ENCODE measurements at regions not wholly inside any gene's neighbourhood (a gene's known extent, or its start where the extent isn't known, plus 50 kb on each side); places are given as distances from the start of the nearest gene placed in this dataset.
"Not testable (repeated sequence)": the region's sequence is repeated elsewhere in the genome, so short reads cannot be mapped to it uniquely, and the experiment has no call there.

- no peak for DNase-seq (ENCODE audit: low read depth in 2 of 2, low spot score in 1 of 2)
These were observed 209.3 kb upstream of the PRNP start for GRCh38 chr20:4476903-4477500.

- DNase-seq (ENCODE audit: low read depth in 2 of 2, low spot score in 1 of 2): no peak
These were observed 213.3 kb upstream of the PRNP start for GRCh38 chr20:4472906-4473305.

- DNase-seq (ENCODE audit: low read depth in 2 of 2, low spot score in 1 of 2): no peak
These were observed 215.0 kb upstream of the PRNP start for GRCh38 chr20:4471221-4471620.

- DNase-seq (ENCODE audit: low read depth in 2 of 2, low spot score in 1 of 2): no peak
These were observed 215.9 kb upstream of the PRNP start for GRCh38 chr20:4470375-4470774.

- no peak for DNase-seq (ENCODE audit: low read depth in 2 of 2, low spot score in 1 of 2)
These were observed 216.3 kb upstream of the PRNP start for GRCh38 chr20:4469910-4470309.

- DNase-seq (ENCODE audit: low read depth in 2 of 2, low spot score in 1 of 2): no peak
These were observed 218.1 kb upstream of the PRNP start for GRCh38 chr20:4468114-4468513.

GRCh38 chr20:4465855-4466545 lies 216.9 kb upstream of the ADRA1D start:
- DNase-seq (ENCODE audit: low read depth in 2 of 2, low spot score in 1 of 2): no peak

GRCh38 chr20:4465212-4465611 lies 216.1 kb upstream of the ADRA1D start:
- DNase-seq (ENCODE audit: low read depth in 2 of 2, low spot score in 1 of 2): no peak

- DNase-seq (ENCODE audit: low read depth in 2 of 2, low spot score in 1 of 2): not testable (repeated sequence)
These were observed 213.7 kb upstream of the ADRA1D start for GRCh38 chr20:4462801-4463200.

- no peak for DNase-seq (ENCODE audit: low read depth in 2 of 2, low spot score in 1 of 2)
These were observed 210.0 kb upstream of the ADRA1D start for GRCh38 chr20:4459081-4459480.

- DNase-seq (ENCODE audit: low read depth in 2 of 2, low spot score in 1 of 2): no peak
These were observed 208.8 kb upstream of the ADRA1D start for GRCh38 chr20:4457566-4458543.

- DNase-seq (ENCODE audit: low read depth in 2 of 2, low spot score in 1 of 2): no peak
These were observed 206.9 kb upstream of the ADRA1D start for GRCh38 chr20:4455996-4456395.

- DNase-seq (ENCODE audit: low read depth in 2 of 2, low spot score in 1 of 2): no peak
These were observed 206.2 kb upstream of the ADRA1D start for GRCh38 chr20:4455301-4455701.

- DNase-seq (ENCODE audit: low read depth in 2 of 2, low spot score in 1 of 2): no peak
These were observed 205.0 kb upstream of the ADRA1D start for GRCh38 chr20:4454111-4454510.

- DNase-seq (ENCODE audit: low read depth in 2 of 2, low spot score in 1 of 2): no peak
These were observed 204.3 kb upstream of the ADRA1D start for GRCh38 chr20:4453359-4453758.

GRCh38 chr20:4451487-4452081 lies 202.5 kb upstream of the ADRA1D start:
- DNase-seq (ENCODE audit: low read depth in 2 of 2, low spot score in 1 of 2): no peak

- DNase-seq (ENCODE audit: low read depth in 2 of 2, low spot score in 1 of 2): no peak
These were observed 201.0 kb upstream of the ADRA1D start for GRCh38 chr20:4449957-4450715.

- no peak for DNase-seq (ENCODE audit: low read depth in 2 of 2, low spot score in 1 of 2)
These were observed 196.7 kb upstream of the ADRA1D start for GRCh38 chr20:4445784-4446183.

GRCh38 chr20:4445331-4445730 lies 196.2 kb upstream of the ADRA1D start:
- DNase-seq (ENCODE audit: low read depth in 2 of 2, low spot score in 1 of 2): no peak

GRCh38 chr20:4444404-4444803 lies 195.3 kb upstream of the ADRA1D start:
- no peak for DNase-seq (ENCODE audit: low read depth in 2 of 2, low spot score in 1 of 2)

GRCh38 chr20:4443016-4443415 lies 193.9 kb upstream of the ADRA1D start:
- DNase-seq (ENCODE audit: low read depth in 2 of 2, low spot score in 1 of 2): no peak

All from stimulated activated CD8-positive, alpha-beta memory T cell treated with anti-CD3 and anti-CD28 coated beads, Interleukin-4, amount 100 ng/mL, for 1 hour (primary cell).